Stimulated activated CD8-positive, alpha-beta memory T cell treated with anti-CD3 and anti-CD28 coated beads, Interleukin-2, amount 100 ng/mL, for 48 hours (primary cell): ENCODE measurements at regions not wholly inside any gene's neighbourhood (a gene's known extent, or its start where the extent isn't known, plus 50 kb on each side); places are given as distances from the start of the nearest gene placed in this dataset.
"Not testable (repeated sequence)": the region's sequence is repeated elsewhere in the genome, so short reads cannot be mapped to it uniquely, and the experiment has no call there.

Experiments
- DNase-seq, 2 donors: peaks; one replicate each; pipeline ENCODE4 v3.0.0-alpha.2; 2020; ENCODE audit warnings: low read depth in 2 of 2

DNA sequence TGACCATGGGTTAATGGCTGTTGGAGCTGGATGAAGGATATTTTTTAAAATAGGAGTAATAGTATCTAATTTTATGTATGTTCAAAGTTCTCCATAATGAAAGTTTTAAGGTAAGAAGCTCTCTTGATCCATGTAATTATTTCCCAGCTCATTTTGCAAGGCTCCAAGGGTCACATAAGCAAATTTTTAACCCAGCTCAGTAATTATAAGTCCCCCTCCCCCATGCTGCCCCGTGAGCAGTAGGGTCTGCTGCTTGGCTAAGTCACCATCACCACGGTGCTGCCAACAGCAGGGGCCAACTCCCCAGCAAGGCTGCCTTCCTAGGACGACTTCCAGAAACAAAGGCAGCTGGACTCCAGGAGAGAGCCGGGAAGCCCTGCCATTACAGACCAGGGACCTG is 340.0 kb downstream of the FBXW7 start:
- DNase-seq: no peak

DNA sequence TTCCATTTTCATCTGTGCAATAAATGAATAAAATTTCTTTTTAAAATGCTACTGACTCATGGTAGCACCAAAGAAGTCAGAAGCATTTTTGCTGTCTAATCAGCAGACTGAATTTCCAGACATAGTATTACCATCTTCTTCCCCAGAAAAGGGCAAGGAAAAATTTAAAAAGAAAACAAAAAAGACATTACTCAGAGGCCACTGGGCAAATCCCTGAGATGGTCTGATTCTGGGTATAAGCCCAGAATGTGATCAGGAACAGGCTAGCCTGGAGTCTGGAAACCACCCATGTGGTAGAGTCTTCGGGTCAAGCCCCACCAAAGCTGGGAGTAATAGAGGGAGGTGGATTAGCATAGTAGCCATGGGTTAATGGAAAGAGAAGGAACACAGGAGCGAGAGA is 342.8 kb downstream of the FBXW7 start:
- DNase-seq: no peak

DNA sequence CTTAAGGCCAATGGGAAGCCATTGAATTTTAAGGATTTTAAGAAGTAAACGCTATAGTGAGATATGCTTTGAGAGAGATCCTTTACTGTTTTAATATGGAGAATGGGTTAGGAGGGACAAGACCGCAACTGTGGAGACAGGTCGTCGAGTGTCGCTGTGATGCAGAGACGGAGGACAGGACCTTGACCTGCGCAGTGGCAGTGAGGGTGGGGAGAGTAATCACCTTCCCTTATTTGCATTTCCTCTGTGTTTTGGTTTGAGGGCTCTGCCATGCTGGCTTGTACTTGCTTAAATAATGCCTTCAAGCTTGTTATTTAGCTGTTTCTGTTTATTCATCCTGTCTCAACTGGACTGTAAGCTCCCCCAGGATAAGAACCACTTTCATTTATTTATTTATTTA is 345.0 kb downstream of the FBXW7 start:
- DNase-seq: no peak

DNA sequence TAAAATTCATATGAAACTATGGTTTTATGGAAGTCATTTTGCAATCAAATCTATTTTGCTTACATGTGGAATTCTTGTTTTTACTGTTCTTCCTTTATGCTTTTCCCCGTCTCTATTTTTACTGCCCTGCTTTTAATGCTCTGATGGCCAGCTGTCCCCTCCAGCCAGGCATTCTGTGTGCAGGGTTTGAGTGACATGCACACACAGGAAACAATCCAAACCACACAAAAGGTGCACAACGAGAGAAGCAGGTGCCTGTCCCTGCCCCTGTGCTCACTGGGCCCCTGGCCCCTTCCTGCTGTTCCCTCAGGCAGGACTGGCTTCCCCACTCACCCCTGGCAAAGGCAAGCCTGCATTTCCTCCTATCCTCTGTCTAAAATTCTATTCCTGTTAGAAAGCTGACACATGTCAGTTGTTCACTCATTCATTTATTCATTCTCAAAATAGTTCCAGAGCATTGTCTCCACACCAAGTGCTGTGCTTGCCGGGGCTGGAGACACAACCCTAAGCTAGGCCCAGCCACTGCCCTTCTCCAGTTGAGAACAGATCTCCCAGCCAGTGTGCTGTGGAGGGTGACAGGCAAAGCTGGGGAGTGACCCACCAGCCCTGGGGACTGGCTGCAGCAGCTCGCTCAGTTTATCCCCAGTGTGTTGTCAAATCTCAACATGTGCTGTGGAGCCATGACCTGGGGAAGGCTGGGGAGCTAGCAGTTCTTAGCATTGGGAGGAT is 346.3 kb downstream of the FBXW7 start:
- DNase-seq: no peak

DNA sequence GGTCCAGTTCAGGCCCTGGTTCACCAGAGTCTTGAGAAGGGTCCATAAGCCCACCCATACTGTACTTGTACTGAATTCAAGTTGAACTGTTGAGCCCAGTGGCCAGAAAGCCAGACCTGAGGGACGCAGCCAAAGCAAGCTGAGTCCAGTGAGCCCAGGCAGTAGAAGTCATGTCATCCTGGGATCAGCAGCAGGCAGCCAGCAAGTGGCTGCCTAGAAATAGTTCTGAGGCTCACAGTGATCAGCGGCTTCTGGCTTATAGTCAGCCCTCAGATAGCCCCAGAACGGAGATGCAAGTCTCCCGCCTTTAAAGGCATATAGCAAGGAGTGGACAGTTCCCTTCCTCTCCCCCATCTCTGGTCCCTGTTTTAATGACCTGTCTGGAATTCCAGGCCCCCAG is 347.1 kb downstream of the FBXW7 start:
- DNase-seq: no peak

DNA sequence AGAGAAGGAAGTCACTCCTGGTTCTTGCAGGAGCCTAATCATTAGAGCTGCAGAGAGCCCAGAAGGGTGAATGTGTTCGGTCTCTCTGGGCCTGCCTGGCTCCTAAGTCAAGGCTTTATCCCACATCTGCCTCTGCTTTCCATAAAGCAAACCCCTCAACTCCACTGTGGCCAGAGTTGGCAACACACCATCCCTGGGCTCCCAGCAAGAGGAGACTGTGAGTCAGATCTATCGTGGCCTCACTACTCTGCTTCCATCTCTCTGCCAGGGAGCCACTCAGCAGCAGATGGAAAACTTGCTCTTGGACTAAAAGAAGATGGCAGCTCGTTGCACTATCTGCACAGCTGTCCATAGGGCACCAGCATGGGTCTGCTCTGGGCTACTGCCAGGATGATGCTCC is 348.2 kb downstream of the FBXW7 start:
- no peak for DNase-seq

DNA sequence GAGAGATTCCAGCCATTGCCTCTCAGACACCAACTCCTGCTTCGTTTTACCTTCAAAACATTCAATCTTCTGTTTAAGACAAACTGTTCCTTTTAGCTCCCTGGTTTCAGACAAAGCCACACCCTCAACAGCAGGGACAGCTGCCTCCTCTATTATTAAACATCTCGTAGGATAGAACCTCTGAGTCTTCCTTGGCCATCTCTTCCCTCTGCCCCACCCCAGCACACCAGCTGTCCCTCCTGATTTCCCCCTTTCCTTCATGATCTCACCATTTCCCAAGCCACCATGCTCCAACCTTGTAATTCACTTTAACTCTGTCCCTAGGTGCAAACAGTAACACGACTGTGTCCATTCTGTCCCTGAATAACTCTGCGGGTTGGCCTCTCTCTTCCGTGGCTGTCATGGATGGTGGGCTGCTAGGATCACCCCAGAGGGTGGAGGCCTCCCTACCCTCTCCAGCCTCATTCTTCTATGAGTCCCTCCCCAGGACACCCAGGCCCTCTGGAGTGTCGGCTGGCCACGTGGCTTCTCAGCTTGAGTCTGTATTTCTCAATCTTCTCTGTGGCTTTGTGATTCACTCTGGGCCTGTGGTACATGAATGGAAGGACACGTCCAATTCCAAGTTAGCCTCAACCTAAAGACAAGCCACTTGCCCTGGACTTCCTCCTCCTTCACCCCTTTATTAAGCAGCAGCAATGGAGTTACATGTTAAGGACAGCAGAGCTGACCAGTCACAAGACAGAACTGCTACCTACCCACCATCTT is 349.9 kb downstream of the FBXW7 start:
- no peak for DNase-seq

DNA sequence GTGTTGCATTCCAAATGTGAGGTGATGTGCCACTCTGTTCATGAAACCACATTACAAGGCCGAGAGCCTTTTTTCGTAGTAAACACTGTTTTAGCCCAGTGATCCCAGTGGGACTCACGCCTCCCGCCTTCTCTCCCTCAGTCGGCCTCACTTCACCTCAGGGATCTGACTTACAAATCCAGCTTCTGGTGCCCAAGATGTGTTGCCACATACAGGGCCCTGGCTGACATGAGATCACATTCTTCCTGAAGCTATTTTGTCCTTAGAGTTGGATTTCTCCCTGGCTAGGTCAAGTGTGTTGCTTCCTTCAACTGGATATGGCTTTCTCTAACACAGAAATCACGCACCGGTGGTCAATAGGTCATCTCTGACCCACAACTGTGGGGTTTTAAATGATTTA is 354.7 kb downstream of the FBXW7 start:
- no peak for DNase-seq

DNA sequence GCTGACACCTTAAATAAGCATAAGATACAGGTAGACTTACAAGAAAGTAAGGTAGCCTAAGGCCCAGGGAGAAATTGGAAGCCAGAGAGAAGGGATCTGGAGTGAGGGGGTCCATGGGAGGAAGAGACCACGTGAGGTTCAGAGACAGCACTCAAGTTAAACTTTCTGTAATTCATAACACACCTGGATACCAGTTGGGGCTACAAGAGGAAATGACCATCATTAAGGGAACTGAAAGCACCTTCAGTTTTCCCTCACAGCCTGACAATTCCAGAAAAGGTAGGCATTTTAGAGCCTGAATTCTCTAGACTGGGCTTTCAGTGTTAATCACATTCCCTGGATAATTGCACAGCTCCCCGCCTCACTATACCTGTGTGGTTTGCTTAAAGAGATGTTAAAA is 355.5 kb downstream of the FBXW7 start:
- DNase-seq: no peak

DNA sequence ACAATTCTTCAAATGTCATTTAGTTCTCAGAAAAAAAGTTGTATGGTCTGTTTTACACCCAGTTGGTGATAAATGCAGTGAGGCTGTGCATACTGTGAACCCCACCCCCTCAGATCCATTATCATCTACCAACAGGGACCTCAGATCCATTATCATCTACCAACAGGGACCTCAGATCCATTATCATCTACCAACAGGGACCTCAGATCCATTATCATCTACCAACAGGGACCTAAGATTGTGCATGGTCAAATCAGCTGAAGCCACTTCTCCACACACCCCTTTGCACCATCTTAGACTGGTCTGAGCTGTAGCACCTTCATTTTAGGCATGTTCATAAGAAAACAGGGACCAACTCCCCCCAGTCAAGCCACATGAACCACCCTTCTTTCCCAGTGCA is 358.4 kb downstream of the FBXW7 start:
- DNase-seq: not testable (repeated sequence)

DNA sequence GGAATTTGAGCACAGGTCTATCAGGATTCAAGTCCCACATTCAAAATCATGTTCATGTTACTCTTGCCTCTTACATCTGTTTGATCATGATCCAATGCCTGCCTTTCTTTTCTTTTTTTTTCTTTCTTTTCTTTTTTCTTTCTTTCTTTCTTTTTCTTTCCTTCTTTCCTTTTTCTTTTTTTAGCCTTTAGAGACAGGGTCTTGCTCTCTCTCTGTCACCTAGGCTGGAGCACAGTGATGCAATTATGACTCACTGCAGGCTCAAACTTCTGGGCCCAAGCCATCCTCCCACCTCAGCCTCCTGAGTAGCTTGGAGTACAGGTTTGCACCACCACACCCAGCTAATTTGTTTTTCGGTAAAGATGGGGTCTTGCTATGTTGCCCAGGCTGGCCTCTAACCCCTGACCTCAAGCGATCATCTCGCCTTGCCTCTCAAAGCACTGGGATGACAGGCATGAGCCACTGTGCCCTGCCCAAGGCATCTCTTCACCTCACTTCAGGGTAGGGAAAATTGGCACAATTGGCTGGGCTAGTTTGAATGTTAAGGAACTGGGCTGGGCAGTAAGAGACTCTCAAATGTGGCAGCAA is 359.2 kb downstream of the FBXW7 start:
- no peak for DNase-seq

DNA sequence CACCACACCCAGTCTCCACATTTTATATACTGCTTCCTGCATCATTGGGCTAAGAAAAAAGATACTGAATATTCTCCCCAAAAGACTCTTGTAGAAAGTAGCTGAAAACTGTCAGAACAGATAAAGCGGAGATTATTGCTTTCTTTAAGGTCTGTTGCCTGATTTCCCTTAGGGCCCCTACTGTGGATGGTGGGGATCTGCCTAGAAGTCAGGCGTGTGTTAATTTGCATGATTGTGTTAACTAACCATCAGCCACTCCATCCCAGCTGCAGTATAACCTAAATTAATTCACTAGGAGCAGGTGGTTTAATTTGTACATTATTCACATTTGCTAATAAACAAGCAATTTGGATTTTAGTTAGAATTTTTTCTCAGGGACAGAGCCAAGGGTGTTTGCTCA is 360.3 kb downstream of the FBXW7 start:
- DNase-seq: no peak

DNA sequence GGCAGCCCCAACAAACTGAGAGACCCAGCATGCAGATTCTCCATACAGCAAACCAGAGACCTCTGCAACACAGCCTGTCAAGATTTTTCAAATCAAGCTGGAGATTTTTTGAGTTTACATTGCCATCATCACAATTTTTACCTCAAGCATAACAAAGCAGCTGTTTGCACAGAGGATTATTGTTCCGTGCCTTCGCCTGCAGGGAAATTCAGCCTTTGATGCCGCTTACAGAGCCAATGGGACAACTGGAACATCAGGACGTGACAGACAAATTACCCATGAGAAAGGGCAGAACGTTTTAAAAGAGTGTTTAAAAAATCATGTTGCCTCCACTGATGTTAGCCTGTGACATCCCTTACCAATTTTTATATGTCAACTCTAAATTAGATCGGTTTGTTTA is 363.7 kb downstream of the FBXW7 start:
- no peak for DNase-seq

DNA sequence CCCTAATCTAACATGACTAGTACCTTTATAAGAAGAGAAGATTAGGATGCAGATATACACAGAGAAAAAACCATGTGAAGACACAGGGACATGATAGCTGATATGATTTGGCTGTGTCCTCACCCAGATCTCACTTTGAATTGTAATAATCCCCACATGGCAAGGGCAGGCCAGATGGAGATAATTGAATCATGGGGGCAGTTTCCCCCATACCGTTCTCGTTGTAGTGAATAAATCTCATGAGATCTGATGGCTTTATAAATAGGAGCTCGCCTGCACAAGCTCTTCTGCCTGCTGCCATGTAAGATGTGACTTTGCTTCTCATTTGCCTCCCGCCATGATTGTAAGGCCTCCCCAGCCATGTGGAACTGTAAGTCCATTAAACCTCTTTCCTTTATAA is 364.3 kb downstream of the FBXW7 start:
- no peak for DNase-seq

DNA sequence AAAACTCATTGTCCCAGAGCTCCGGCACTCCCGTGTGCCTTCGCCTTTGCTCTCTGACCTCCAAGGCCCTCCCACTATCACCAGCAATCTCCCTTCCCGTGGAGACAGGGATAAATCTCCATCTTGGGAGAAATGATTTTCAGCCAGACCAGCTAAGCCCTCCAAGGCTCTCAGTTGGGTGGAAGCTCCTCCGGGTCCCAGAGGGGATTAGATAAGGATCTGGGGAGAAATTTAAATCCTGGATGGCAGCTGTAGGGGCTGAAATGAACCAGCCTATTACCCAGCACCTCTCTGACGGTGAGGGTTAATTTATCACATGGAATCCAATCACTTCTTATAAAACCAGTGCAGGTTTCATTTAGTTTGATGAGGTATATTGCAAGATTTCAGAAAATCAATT is 366.2 kb downstream of the FBXW7 start:
- no peak for DNase-seq

DNA sequence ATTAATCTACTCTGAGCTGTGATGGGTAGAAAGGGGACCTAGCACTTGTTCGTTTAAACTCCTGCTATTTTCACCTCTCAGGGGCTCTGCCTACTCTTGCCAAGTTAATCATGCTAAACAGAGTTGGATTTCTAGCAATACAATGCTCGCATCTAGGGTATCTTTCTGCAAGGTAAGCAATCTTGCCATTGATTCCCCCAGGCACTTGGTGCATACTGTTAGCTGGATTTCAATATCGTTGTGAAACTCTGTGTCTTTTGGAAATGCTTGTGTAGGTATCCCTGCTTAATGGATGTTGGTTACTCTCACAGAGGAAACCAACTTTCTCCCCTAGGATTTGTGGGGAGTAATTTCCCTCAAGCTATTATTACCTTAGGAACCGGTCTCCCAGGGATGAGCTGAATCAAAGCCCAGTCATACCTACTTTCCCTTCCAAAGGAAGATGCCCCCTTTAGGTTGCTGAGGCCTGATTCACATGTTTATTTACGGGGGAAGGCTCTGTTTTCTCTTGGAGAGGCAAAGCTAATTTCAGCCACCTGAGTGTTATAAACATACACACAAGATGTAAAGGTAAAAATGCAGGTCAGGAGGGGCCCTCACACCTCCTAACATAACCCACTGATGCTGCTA is 366.8 kb downstream of the FBXW7 start:
- no peak for DNase-seq

DNA sequence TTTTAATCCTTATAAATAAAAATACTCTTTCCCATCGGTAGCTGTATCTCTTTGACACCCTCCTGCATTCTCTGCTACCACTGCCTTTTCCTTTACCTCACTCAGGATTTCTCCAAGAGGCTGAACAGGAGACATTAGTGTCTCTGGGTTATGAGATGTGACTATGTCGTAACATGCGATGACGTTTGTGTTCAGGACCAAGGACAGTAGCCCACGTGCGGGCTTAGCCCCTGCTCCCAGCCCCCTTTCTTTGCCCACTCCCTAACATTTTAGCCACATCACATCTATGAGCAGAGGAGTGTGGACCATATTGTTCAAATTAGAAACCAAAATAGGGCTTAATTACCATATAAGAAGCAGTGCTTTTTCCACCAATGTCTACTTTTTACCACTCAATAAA is 369.3 kb downstream of the FBXW7 start:
- DNase-seq: no peak

DNA sequence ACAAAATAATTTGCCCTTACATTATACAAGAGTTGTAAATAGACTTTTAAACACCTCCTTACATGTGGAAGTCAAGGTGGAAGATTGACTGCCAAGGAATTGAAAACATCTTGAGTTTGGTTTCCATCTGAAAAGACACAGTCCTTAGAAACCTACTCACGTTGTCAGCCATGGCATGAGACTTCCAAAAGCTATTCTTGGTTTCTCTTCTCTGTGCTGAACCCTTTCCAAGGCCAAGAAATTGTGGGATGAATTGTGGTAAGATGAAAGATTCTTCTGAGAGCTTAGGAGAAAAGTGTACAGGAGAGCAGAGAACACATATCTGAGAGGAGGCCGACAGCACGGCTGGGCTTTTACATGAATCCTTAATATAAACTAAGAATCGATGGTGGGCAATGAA is 370.0 kb downstream of the FBXW7 start:
- no peak for DNase-seq

DNA sequence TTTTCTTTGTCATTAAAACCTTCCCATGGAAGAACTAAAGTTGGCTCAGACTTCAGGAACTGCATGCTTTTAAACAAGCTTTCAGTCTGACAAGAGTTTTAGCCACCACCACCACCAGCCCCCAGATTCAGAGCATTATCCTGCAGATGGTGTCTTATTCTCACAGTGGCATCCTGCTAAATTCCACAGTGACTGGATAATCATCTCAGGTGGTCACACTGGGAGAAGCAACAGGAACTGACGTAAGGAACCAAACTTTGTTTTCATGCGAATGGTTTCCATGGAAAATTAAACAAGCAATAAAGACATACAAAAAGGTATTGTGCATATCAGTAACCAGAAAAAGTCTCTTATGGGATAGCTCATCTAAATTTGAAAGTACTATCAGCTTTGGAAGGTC is 370.7 kb downstream of the FBXW7 start:
- no peak for DNase-seq

DNA sequence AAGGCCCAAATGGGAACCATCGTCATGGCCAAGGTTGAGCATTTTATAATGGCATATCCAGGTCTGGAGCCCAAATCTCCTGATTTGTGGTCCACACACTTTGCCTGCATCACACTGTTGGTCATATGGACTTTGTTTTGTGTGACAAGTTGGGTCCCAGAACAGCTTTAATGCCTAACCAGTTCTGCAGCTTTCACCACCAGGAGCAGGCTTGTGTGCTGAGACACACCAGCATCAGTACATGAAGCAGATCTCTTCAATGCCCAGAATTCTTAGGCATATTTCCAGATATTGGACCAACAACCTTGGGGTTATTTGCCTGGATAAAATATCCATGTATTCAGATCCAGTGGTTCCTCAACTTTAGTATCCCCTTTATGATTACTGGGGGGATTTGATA is 371.3 kb downstream of the FBXW7 start:
- no peak for DNase-seq

DNA sequence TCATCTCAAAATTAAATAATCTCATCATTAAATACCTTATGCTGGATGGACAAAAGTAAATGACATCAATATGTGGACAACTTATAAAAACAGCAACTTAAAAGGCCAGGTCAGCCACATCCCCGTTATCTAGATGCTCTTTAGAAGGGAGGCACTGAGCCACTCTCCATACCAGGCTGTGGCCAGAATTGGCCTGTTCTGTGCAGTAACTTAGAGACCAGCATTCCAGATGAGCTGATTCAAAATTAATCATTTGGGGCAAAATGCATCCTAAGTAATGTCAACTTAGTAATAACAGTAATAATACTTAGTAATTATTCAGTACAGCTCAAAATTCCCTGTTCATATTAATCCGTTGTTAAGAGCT is 373.6 kb downstream of the FBXW7 start:
- DNase-seq: no peak

DNA sequence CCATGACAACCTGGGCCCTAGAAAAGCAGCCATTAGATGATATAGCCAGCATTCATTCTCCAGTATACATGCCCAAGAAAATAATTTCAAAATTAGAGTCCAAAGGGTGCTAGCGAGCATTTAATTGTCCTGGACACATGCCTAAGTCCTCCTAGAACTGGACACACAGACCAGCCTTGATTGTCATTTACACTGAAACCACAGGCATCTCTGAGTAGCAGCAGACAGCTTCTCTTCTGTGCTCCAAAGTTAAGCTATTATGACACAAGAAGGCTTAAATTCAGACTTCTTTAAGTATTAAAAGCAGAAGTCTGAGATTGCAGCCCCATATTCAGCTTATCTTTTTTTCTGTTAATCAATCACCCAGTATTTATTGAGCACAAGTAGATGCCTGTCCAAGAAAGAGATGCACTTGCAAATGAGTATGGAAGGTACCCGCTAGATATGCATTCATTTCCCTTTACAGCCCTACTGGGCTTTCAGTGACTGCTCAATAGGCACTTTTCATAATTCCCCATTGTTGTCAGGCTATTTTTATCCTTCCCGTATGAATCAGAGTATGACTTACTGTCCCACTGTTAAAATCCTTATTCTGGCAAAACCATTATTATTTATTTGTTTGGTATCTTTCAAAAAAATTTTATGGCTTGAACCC is 374.1 kb downstream of the FBXW7 start:
- no peak for DNase-seq
